Lung (tissue), 11 donors: ENCODE measurements at regions not wholly inside any gene's neighbourhood (a gene's known extent, or its start where the extent isn't known, plus 50 kb on each side); places are given as distances from the start of the nearest gene placed in this dataset.

Source experiments
- ATAC-seq: fragments of 200-7000 bp; cut with Tn5 transposase; one replicate; pipeline ENCODE4 v1.9.1; 2020; ENCODE audit warnings: moderate number of reproducible peaks; ENCODE audit not compliant: insufficient read depth, low FRiP score
- DNase-seq, 3 donors: peaks; one replicate each; pipeline ENCODE4 v3.0.0-alpha.2; 2013 to 2017
- H3K27ac ChIP-seq, 2 donors: one replicate each; pipeline ENCODE4 v1.5.1; 2013; ENCODE audit warnings: mild to moderate bottlenecking in 2 of 2, moderate library complexity in 2 of 2, control low read depth in 1 of 2, inconsistent platforms in 1 of 2, low read depth in 1 of 2, low read length in 1 of 2
- H3K27me3 ChIP-seq, 3 donors: one replicate each; pipeline ENCODE4 v1.5.1; 2013; ENCODE audit warnings: low read length in 2 of 3; ENCODE audit not compliant: control insufficient read depth in 3 of 3, insufficient read depth in 3 of 3
- H3K36me3 ChIP-seq, 4 donors: one replicate each; pipeline ENCODE4 v1.5.1; 2013; ENCODE audit warnings: low read length in 4 of 4, mild to moderate bottlenecking in 1 of 4, moderate library complexity in 1 of 4; ENCODE audit not compliant: control insufficient read depth in 4 of 4, insufficient read depth in 4 of 4
- H3K4me1 ChIP-seq, 5 donors: one replicate each; pipeline ENCODE4 v1.5.1; 2013; ENCODE audit warnings: low read length in 5 of 5, mild to moderate bottlenecking in 2 of 5, moderate library complexity in 1 of 5; ENCODE audit not compliant: control insufficient read depth in 5 of 5, insufficient read depth in 5 of 5
- H3K4me3 ChIP-seq: one replicate; pipeline ENCODE4 v1.5.1; 2013; ENCODE audit warnings: mild to moderate bottlenecking, control low read depth, moderate library complexity
- H3K9ac ChIP-seq, 2 donors: one replicate each; pipeline ENCODE4 v1.5.1; 2013; ENCODE audit warnings: low read length in 2 of 2, control low read depth in 1 of 2; ENCODE audit not compliant: insufficient read depth in 1 of 2
- H3K9me3 ChIP-seq, 4 donors: one replicate each; pipeline ENCODE4 v1.5.1; 2013; ENCODE audit warnings: low read length in 3 of 4, mild to moderate bottlenecking in 1 of 4, moderate library complexity in 1 of 4; ENCODE audit not compliant: control insufficient read depth in 4 of 4, insufficient read depth in 3 of 4
- CTCF ChIP-seq: IDR thresholded peaks from 2 replicates; pipeline ENCODE4 v1.5.1; 2012; ENCODE audit warnings: mild to moderate bottlenecking; ENCODE audit errors: control extremely low read depth, extremely low read depth
- WGBS, 2 donors: extraction: QIAGEN DNeasy Blood & Tissue Kit; methylation state at CpG; one replicate each; pipeline ENCODE4 v1.1.7; 2013; 5-methylcytosine and 5-hydroxymethylcytosine counted together
- donor health status: control.
- donor health status: control.
- donor health status: Bipolar disorder and iron deficiency.
- donor health status: healthy.
- donor health status: DM: yes; HTN: yes; CAD: no.

GRCh38 chr3:25128735-25129134 lies 299.3 kb upstream of the RARB start:
- no peak for TF ChIP-seq CTCF
- no peak for DNase-seq
- Histone ChIP-seq H3K4me3 (no peak overlapping the region), H3K4me1 (peaks cover 0 to 14% (median 0%) of the 10 kb centered on the region in 5 donors), H3K9me3 (peaks cover 0 to 7% (median 4%) of the 10 kb centered on the region in 4 donors), H3K27ac (no peak overlapping the region), H3K27me3 (no peaks in the 10 kb centered on the region), H3K9ac (no peak overlapping the region), H3K36me3 (no peaks in the 10 kb centered on the region)
- no peak for ATAC-seq
- WGBS, 2 donors: 83 to 85% methylated on average over 2 of the region's 2 CpGs

- no peak overlapping the region for H3K9ac ChIP-seq
- peaks cover 0 to 15% (median 0%) of the 10 kb centered on the region in 5 donors for H3K4me1 ChIP-seq
- H3K4me3 ChIP-seq: no peak overlapping the region
- ATAC-seq (no peak), DNase-seq (peak; percentile 23 to 95 (median 95))
- TF ChIP-seq CTCF: no peak
- WGBS, 2 donors: 82 to 87% methylated on average over 4 of the region's 4 CpGs
- H3K27me3 ChIP-seq: no peaks in the 10 kb centered on the region
- no peaks in the 10 kb centered on the region for H3K36me3 ChIP-seq
- no peak overlapping the region for H3K27ac ChIP-seq
- peaks cover 0 to 7% (median 4%) of the 10 kb centered on the region in 4 donors for H3K9me3 ChIP-seq
Observed at GRCh38 chr3:25130724-25131520, 297.1 kb upstream of the RARB start.

GRCh38 chr3:25133588-25133987 lies 294.5 kb upstream of the RARB start:
- DNase-seq: peak in 1 of 3 donors; percentile 18
- Histone ChIP-seq H3K27ac (no peak overlapping the region), H3K4me1 (peaks cover 0 to 15% (median 0%) of the 10 kb centered on the region in 5 donors), H3K9ac (no peak overlapping the region), H3K27me3 (no peaks in the 10 kb centered on the region), H3K4me3 (no peak overlapping the region), H3K36me3 (no peaks in the 10 kb centered on the region), H3K9me3 (peaks cover 0 to 5% (median 2%) of the 10 kb centered on the region in 4 donors)
- TF ChIP-seq CTCF: no peak
- ATAC-seq: no peak
- 88 to 91% methylated on average over 3 of the region's 3 CpGs for WGBS, 2 donors
